ENCODE measurements at regions not wholly inside any gene's neighbourhood (a gene's known extent, or its start where the extent isn't known, plus 50 kb on each side); places are given as distances from the start of the nearest gene placed in this dataset.
"Not testable (repeated sequence)": the region's sequence is repeated elsewhere in the genome, so short reads cannot be mapped to it uniquely, and the experiment has no call there.

DNA sequence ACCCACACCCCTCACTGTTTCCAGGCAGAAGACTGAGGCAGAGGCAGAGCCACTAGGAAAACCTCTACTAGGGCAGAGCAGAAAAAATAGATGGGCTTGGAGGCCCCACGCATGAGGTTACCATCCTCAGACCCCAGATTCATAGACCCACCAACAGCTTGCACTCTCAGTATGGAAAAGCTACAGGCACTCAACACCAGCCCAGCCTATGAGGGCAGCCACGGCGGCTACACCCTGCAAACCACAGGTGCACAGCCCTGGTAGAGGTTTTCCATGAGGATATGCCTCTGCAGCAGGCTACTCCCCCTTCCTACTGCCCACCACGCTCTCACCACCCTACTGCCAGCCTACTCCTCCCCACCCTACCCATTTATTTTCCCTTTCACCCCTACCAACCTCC, 235.1 kb downstream of the CWH43 start:
- WGBS (ENCODE audit: missing lambda C conversion rate): 0% methylated on average over 4 of the region's 4 CpGs
- ChIA-PET CTCF (no interaction called here), POLR2A (no interaction called here)
- FAIRE-seq (no peak), DNase-seq (ENCODE audit: low read depth in 1 of 2, low spot score in 1 of 2) (no peak), ATAC-seq (no peak)
- no peak overlapping the region for H3K4me3 ChIP-seq
- no peak overlapping the region for H3K27ac ChIP-seq
- H3K4me1 ChIP-seq: no peaks in the 10 kb centered on the region
- TF ChIP-seq ZFP36 (IDR thresholded peaks at IDR 0.05; ENCODE audit: borderline replicate concordance, partially characterized antibody): no peak
- TF ChIP-seq, protein P1, sequence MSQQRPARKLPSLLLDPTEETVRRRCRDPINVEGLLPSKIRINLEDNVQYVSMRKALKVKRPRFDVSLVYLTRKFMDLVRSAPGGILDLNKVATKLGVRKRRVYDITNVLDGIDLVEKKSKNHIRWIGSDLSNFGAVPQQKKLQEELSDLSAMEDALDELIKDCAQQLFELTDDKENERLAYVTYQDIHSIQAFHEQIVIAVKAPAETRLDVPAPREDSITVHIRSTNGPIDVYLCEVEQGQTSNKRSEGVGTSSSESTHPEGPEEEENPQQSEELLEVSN (IDR thresholded peaks at IDR 0.05; ENCODE audit: borderline replicate concordance, low read depth): no peak
- TF ChIP-seq CTCF (IDR thresholded peaks at IDR 0.05): no peak
- TF ChIP-seq MYC (IDR thresholded peaks at IDR 0.05; ENCODE audit: borderline replicate concordance, low read length): no peak
- no peak for TF ChIP-seq JUN (IDR thresholded peaks at IDR 0.05)
- no peak for TF ChIP-seq TFCP2L1 (CRISPR knock-in tag; IDR thresholded peaks at IDR 0.05)
- TF ChIP-seq POLR2A (IDR thresholded peaks at IDR 0.05; ENCODE audit: low read length): no peak
- no peak for TF ChIP-seq RFX5 (IDR thresholded peaks at IDR 0.05)
- TF ChIP-seq, protein P2, sequence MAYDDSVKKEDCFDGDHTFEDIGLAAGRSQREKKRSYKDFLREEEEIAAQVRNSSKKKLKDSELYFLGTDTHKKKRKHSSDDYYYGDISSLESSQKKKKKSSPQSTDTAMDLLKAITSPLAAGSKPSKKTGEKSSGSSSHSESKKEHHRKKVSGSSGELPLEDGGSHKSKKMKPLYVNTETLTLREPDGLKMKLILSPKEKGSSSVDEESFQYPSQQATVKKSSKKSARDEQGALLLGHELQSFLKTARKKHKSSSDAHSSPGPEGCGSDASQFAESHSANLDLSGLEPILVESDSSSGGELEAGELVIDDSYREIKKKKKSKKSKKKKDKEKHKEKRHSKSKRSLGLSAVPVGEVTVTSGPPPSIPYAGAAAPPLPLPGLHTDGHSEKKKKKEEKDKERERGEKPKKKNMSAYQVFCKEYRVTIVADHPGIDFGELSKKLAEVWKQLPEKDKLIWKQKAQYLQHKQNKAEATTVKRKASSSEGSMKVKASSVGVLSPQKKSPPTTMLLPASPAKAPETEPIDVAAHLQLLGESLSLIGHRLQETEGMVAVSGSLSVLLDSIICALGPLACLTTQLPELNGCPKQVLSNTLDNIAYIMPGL (CRISPR knock-in tag; IDR thresholded peaks at IDR 0.05; ENCODE audit: borderline replicate concordance): no peak
- TF ChIP-seq USF2 (IDR thresholded peaks at IDR 0.05): no peak
- H3K9me3 ChIP-seq: peaks cover 6% of the 10 kb centered on the region; the same call in 1 of the 3 replicates
- H3K4me2 ChIP-seq: no peak overlapping the region

GRCh38 chr4:49222810-49223209, 236.7 kb downstream of the CWH43 start:
- FAIRE-seq; POLR2A ChIA-PET; DNase-seq (ENCODE audit: low read depth in 1 of 2, low spot score in 1 of 2); ATAC-seq; H3K27ac ChIP-seq; H3K4me2 ChIP-seq; H3K4me1 ChIP-seq; H3K9me3 ChIP-seq; CTCF ChIA-PET; H3K4me3 ChIP-seq: not testable (repeated sequence)
- 0% methylated on average over 1 of the region's 1 CpG for WGBS (ENCODE audit: missing lambda C conversion rate)

DNA sequence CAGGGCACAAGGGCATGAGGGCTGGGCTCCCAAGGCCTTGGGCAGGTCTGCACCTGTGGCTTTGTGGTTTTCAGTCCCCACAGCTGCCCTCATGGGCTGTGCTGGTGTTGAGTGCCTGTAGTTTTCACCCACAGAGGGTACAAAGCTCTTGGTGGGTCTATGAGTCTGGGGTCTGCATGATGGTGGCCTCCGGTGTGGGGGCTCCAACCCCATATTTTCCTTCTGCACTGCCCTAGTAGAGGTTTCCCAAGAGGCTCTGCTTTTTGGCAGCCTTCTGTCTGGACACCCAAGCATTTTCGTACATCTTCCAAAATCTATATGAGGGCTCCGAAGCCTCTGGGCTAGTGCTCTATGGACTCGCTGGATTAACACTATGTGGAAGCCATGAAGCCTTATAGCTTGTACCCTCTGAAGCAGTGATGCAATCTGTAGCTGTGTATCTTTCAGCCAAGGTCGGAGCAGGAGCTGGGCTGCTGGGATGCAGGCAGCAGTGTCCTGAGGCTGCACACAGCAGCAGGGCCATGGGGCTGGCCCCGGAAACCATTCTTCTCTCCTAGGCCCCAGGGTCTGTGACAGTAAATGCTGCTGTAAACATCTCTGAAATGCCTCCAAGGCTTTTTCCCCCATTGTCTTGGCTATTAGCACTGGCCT, 240.3 kb downstream of the CWH43 start:
- 4% methylated on average over 3 of the region's 6 CpGs for WGBS (ENCODE audit: missing lambda C conversion rate)
- H3K4me1 ChIP-seq; POLR2A ChIA-PET; ATAC-seq; CTCF ChIA-PET; H3K4me2 ChIP-seq; FAIRE-seq; H3K9me3 ChIP-seq; DNase-seq (ENCODE audit: low read depth in 1 of 2, low spot score in 1 of 2); H3K4me3 ChIP-seq; H3K27ac ChIP-seq: not testable (repeated sequence)

GRCh38 chr4:49227941-49228340, 241.9 kb downstream of the CWH43 start:
- DNase-seq (ENCODE audit: low read depth in 1 of 2, low spot score in 1 of 2); FAIRE-seq; H3K9me3 ChIP-seq; ATAC-seq; H3K4me1 ChIP-seq; H3K4me3 ChIP-seq; H3K4me2 ChIP-seq; CTCF ChIA-PET; H3K27ac ChIP-seq; POLR2A ChIA-PET: not testable (repeated sequence)
- 25% methylated on average over 1 of the region's 1 CpG for WGBS (ENCODE audit: missing lambda C conversion rate)

GRCh38 chr4:49229243-49229642, 243.2 kb downstream of the CWH43 start:
- CTCF ChIA-PET; H3K4me3 ChIP-seq; H3K9me3 ChIP-seq; H3K27ac ChIP-seq; H3K4me1 ChIP-seq; POLR2A ChIA-PET; H3K4me2 ChIP-seq; FAIRE-seq; DNase-seq (ENCODE audit: low read depth in 1 of 2, low spot score in 1 of 2); ATAC-seq: not testable (repeated sequence)
- WGBS (ENCODE audit: missing lambda C conversion rate): 0% methylated on average over 1 of the region's 1 CpG

- H3K4me3 ChIP-seq; FAIRE-seq; H3K4me2 ChIP-seq; POLR2A ChIA-PET; ATAC-seq; H3K4me1 ChIP-seq; H3K27ac ChIP-seq; CTCF ChIA-PET; DNase-seq (ENCODE audit: low read depth in 1 of 2, low spot score in 1 of 2); H3K9me3 ChIP-seq: not testable (repeated sequence)
- WGBS (ENCODE audit: missing lambda C conversion rate): 2% methylated on average over 6 of the region's 6 CpGs
These were observed 243.6 kb downstream of the CWH43 start for GRCh38 chr4:49229713-49230112.

GRCh38 chr4:49233346-49233745, 247.3 kb downstream of the CWH43 start:
- H3K4me3 ChIP-seq; CTCF ChIA-PET; H3K9me3 ChIP-seq; H3K27ac ChIP-seq; H3K4me2 ChIP-seq; ATAC-seq; H3K4me1 ChIP-seq; POLR2A ChIA-PET; DNase-seq (ENCODE audit: low read depth in 1 of 2, low spot score in 1 of 2); FAIRE-seq: not testable (repeated sequence)
- WGBS (ENCODE audit: missing lambda C conversion rate): 24% methylated on average over 3 of the region's 3 CpGs

DNA sequence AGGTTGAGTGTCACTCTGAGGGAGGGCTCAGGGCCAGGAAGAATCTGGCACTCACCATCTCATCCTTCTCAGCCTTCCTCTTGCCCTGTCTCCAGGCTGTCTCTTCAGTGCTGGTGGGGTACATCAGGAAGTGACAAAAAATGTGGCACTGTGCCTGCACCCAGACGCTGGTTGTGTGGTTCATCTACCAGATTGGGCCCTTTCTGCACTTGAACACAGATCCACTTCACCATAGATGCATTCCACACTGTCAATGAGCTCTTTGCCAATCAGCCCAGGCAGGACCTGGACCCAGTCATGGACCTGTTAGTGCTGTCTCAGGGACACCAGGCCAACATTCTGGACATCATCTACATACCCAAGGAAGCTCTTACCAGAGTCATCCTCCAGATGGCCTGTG, 247.7 kb downstream of the CWH43 start:
- H3K4me3 ChIP-seq; H3K27ac ChIP-seq; H3K4me1 ChIP-seq; FAIRE-seq; POLR2A ChIA-PET; DNase-seq (ENCODE audit: low read depth in 1 of 2, low spot score in 1 of 2); H3K9me3 ChIP-seq; CTCF ChIA-PET; ATAC-seq; H3K4me2 ChIP-seq: not testable (repeated sequence)
- WGBS (ENCODE audit: missing lambda C conversion rate): 5% methylated on average over 1 of the region's 1 CpG

All from A549 (cell line).